ENCODE measurements at regions not wholly inside any gene's neighbourhood (a gene's known extent, or its start where the extent isn't known, plus 50 kb on each side); places are given as distances from the start of the nearest gene placed in this dataset.

DNA sequence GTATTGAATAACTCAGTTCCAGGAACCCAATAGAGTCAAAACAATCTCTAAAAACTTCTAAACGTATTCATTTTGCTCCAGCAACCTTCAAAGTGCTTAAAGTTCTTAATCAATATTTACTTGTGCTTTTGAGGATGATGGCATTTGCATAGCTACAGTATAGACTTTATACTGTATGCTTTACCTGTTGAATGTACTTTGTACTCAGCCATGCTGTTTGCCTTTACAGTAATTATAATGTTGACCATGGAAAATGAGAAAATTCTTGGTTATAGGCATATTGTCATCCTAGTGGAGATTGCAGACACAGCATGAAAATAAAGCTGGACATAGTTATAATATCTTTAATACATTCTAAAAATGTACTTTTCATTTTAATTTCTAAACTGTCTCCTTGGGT is 762.7 kb upstream of the PHF14 start:
- no peak overlapping the region for H3K4me3 ChIP-seq (ENCODE audit: low read depth, low read length, poor library complexity, severe bottlenecking)
- ChIA-PET POLR2A (ENCODE audit: low non-redundant PET) (no interaction called here), CTCF (no interaction called here)
- no peaks in the 10 kb centered on the region for H3K27me3 ChIP-seq (replicated peaks; ENCODE audit: insufficient read depth, low read depth, low read length, poor library complexity)
- intact Hi-C loops (cut with micrococcal nuclease; ENCODE audit: unreplicated experiment): no loop called here
- TF ChIP-seq EZH2 (IDR thresholded peaks at IDR 0.05; ENCODE audit: borderline replicate concordance, low read depth, low read length, poor library complexity, severe bottlenecking): no peak
- TF ChIP-seq, protein P1, sequence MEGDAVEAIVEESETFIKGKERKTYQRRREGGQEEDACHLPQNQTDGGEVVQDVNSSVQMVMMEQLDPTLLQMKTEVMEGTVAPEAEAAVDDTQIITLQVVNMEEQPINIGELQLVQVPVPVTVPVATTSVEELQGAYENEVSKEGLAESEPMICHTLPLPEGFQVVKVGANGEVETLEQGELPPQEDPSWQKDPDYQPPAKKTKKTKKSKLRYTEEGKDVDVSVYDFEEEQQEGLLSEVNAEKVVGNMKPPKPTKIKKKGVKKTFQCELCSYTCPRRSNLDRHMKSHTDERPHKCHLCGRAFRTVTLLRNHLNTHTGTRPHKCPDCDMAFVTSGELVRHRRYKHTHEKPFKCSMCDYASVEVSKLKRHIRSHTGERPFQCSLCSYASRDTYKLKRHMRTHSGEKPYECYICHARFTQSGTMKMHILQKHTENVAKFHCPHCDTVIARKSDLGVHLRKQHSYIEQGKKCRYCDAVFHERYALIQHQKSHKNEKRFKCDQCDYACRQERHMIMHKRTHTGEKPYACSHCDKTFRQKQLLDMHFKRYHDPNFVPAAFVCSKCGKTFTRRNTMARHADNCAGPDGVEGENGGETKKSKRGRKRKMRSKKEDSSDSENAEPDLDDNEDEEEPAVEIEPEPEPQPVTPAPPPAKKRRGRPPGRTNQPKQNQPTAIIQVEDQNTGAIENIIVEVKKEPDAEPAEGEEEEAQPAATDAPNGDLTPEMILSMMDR (conservative IDR thresholded peaks at IDR 0.05; ENCODE audit: low read depth, low read length): no peak
- H3K9me3 ChIP-seq (ENCODE audit: low read depth, low read length, poor library complexity, severe bottlenecking): peaks cover 7% of the 10 kb centered on the region
- DNase-seq (ENCODE audit: low spot score): no peak
- H3K4me1 ChIP-seq (ENCODE audit: insufficient read depth, low read length, poor library complexity, severe bottlenecking): no peaks in the 10 kb centered on the region
- no peak overlapping the region for H3K27ac ChIP-seq (ENCODE audit: low read depth, low read length, poor library complexity, severe bottlenecking)
- H3K36me3 ChIP-seq (ENCODE audit: insufficient read depth, low read length, poor library complexity, severe bottlenecking): no peaks in the 10 kb centered on the region
- BruUV-seq (replicated peaks): no TSS peak

DNA sequence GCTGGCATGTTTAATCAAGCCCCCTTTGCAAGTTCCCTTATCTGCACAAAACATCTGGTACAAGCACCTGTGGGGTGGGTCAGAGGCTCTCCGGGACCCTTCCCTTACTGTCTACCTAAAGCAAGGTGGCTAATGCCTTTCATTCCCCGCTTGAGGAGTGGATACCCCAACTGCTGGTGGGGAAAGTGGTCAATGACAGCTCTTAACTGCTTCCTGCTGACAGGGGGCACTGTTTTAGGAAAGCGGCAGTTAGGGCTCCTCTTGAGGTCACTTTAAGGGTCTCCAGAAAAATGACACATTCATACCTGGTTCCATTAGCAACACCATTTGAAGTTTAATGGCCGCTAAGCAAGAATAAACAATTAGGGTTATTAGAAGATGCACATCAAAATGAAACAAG is 761.8 kb upstream of the PHF14 start:
- ChIA-PET CTCF (no interaction called here), POLR2A (ENCODE audit: low non-redundant PET) (no interaction called here)
- BruUV-seq (replicated peaks): no TSS peak
- DNase-seq (ENCODE audit: low spot score): no peak
- intact Hi-C loops (cut with micrococcal nuclease; ENCODE audit: unreplicated experiment): no loop called here
- H3K27ac ChIP-seq (ENCODE audit: low read depth, low read length, poor library complexity, severe bottlenecking): no peak overlapping the region
- H3K4me3 ChIP-seq (ENCODE audit: low read depth, low read length, poor library complexity, severe bottlenecking): no peak overlapping the region
- no peak for TF ChIP-seq EZH2 (IDR thresholded peaks at IDR 0.05; ENCODE audit: borderline replicate concordance, low read depth, low read length, poor library complexity, severe bottlenecking)
- TF ChIP-seq, protein P1 (conservative IDR thresholded peaks at IDR 0.05; ENCODE audit: low read depth, low read length): no peak
- H3K9me3 ChIP-seq (ENCODE audit: low read depth, low read length, poor library complexity, severe bottlenecking): peaks cover 7% of the 10 kb centered on the region
- no peaks in the 10 kb centered on the region for H3K4me1 ChIP-seq (ENCODE audit: insufficient read depth, low read length, poor library complexity, severe bottlenecking)
- H3K27me3 ChIP-seq (replicated peaks; ENCODE audit: insufficient read depth, low read depth, low read length, poor library complexity): no peaks in the 10 kb centered on the region
- no peaks in the 10 kb centered on the region for H3K36me3 ChIP-seq (ENCODE audit: insufficient read depth, low read length, poor library complexity, severe bottlenecking)

DNA sequence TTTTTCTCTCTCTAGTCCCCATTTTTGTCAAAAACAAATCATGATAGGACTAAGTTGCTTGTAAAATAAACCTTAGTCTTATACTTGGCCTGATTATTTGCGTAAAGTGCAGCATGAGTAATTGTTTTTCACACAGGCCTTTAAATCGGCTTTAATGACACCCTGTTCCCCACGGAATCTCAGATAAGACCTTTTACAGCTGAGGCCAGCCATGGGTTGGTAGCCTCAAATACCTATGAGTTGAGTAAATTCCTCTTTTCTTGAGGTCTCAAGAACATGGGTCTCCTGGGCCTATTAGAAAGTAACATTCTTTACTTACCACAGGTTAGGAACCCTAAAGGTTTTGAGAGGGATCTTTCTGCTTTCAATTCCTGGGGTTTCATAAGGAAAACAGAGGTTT is 761.0 kb upstream of the PHF14 start:
- POLR2A ChIA-PET (ENCODE audit: low non-redundant PET): no interaction called here
- Histone ChIP-seq H3K27me3 (replicated peaks; ENCODE audit: insufficient read depth, low read depth, low read length, poor library complexity) (no peaks in the 10 kb centered on the region), H3K36me3 (ENCODE audit: insufficient read depth, low read length, poor library complexity, severe bottlenecking) (no peaks in the 10 kb centered on the region), H3K4me1 (ENCODE audit: insufficient read depth, low read length, poor library complexity, severe bottlenecking) (no peaks in the 10 kb centered on the region), H3K9me3 (ENCODE audit: low read depth, low read length, poor library complexity, severe bottlenecking) (peaks cover 7% of the 10 kb centered on the region), H3K27ac (ENCODE audit: low read depth, low read length, poor library complexity, severe bottlenecking) (no peak overlapping the region), H3K4me3 (ENCODE audit: low read depth, low read length, poor library complexity, severe bottlenecking) (no peak overlapping the region)
- intact Hi-C loops (cut with micrococcal nuclease; ENCODE audit: unreplicated experiment): no loop called here
- CTCF ChIA-PET: no interaction called here
- no peak for DNase-seq (ENCODE audit: low spot score)
- no peak for TF ChIP-seq EZH2 (IDR thresholded peaks at IDR 0.05; ENCODE audit: borderline replicate concordance, low read depth, low read length, poor library complexity, severe bottlenecking)
- TF ChIP-seq, protein P1 (conservative IDR thresholded peaks at IDR 0.05; ENCODE audit: low read depth, low read length): no peak
- no TSS peak for BruUV-seq (replicated peaks)
